ENCODE measurements at regions not wholly inside any gene's neighbourhood (a gene's known extent, or its start where the extent isn't known, plus 50 kb on each side); places are given as distances from the start of the nearest gene placed in this dataset.

GRCh38 chr13:92950771-92951170 is 275.8 kb upstream of the GPC6 start (continued):
- TF ChIP-seq KDM1A (IDR thresholded peaks at IDR 0.05; ENCODE audit: borderline replicate concordance, low read length) (no peak), SP2 (IDR thresholded peaks at IDR 0.05; ENCODE audit: low read length) (no peak), SP1 (IDR thresholded peaks at IDR 0.05; ENCODE audit: low read depth, low read length) (no peak), HDAC6 (IDR thresholded peaks at IDR 0.05; ENCODE audit: low read depth, low read length) (no peak), SP4 (IDR thresholded peaks at IDR 0.05; ENCODE audit: low read length) (no peak)
